NCI-H524 (cell line): ENCODE measurements at regions not wholly inside any gene's neighbourhood (a gene's known extent, or its start where the extent isn't known, plus 50 kb on each side); places are given as distances from the start of the nearest gene placed in this dataset.
"Not testable (repeated sequence)": the region's sequence is repeated elsewhere in the genome, so short reads cannot be mapped to it uniquely, and the experiment has no call there.

Experiments used
- DNase-seq, 2 experiments: peaks; one replicate each; lab custom pipeline; 2025; lab: John Stamatoyannopoulos, UW

DNA sequence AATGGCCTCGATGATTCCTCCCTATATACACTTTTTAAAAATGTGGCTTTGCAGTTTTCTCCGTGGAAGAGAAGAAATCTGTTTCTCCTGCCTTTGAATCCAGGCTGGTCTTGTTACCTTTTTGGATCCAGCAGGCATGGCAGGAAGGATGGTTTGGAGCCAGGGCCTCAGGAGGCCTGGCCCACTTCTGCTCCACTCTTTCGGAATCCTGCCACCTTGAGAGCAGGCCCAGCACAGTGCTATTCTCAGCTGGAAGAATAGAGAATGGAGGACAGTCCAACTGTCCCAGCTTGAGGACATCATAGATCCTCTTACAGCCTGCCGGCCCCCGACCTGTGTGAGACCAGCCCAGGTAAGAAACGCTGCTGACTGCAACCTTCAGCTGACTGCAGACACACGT lies 421.5 kb downstream of the FUT8 start:
- no peak for DNase-seq

DNA sequence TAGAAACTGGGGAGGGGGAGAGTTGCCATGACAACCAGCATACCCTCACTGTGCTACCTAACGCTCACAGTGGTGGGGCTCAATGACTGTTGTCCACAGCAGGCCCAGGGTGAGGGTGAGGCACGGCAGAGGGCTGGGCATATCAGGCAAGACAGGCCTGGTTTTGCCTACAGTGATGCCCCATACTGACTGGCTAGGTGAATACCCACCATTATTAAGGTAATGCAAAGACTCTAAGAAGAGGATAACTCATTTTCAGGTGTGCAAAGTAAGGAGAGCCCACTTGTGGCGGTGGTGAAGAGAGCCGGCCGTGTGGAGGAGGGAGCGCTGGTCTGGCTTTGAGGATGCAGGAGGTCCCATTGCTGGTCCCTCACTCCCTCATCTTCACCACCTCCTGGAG lies 422.3 kb downstream of the FUT8 start:
- no peak for DNase-seq

DNA sequence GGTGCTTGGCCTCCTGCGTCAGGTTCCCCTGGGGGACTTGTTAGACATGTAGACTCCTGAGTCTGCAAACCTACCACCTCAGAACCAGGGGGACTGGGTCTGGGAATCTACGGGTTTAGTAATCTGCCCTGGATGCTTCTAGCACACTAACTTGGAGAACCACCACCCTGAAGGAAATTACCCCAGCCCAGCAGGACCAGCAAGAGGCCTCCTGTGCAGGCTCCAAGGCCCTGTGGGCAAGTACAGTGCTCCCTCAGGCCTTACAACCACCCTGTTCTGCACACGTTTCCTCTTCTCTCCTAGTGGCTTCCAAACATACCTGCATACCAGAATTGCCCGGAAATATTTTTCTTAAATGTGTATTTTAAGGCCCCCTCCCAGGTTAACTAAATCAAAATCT lies 423.0 kb downstream of the FUT8 start:
- no peak for DNase-seq

DNA sequence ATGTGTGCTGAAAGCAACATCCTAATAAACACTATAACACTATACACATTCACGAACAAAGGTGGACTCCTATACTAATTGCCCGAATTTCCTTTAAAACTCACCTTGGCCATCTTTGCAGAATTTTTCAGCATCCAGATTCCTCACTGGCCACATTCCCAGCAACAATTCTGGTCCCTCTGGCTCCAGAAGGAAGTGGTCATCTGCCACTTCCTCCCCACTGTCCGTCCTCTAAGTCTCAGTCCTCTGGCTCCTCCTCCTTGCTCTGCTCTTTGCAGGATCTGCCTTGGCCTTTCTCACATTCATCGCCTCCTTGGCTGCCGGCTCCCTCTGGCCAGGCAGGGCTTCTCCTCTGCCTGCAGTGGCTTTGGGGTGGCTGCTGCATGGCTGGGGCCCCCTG lies 426.0 kb downstream of the FUT8 start:
- DNase-seq = no peak

DNA sequence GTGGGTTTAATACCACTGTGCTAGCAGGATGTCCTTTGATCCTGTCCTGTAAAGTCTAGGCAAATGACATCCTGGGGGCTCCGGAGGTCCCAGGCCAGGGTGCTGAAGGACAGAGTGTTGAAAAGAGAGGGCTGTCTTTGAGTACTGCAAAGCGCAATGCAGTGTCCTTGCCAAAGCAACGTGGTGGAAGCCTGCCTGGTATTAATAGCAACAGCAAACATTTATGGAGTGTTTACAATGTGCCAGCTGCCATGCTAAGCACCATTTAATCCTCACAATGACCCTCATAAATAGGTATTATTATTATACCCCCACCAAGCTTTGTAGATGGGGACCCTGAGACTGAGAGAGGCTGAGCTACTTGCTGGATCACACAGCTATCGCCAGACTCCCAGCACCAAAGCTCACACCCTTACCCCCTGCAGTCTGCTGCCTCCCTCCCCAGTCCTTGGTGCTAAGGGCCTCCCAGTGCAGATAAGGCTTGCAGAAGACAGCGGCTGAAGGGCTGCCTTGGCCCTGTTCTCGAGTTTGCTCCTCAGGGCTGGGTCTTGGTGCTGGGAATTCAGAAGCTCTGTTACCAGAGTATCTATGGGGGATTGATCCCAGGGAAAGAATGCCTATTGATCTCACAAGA lies 427.7 kb downstream of the FUT8 start:
- peak; percentile 88 to 93 for DNase-seq

DNA sequence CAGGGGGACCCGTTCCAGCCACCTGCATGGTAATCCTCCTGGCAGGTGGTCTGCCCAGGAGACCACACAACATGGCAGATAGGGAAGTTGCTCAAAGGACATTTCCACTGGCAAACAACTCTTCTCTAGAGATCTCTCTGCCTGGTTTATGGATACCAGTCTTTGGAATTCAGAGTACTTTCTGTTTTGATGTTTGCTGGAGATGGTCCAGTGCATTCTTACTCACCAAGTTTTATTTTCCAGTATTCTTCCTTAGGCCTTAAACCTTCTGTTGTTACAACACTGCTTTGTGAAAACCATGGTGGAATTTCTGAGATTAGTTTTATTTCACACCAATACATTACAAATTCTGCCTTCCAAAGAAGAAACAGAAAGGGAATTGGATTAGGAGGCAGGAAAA lies 428.3 kb downstream of the FUT8 start:
- DNase-seq = no peak

DNA sequence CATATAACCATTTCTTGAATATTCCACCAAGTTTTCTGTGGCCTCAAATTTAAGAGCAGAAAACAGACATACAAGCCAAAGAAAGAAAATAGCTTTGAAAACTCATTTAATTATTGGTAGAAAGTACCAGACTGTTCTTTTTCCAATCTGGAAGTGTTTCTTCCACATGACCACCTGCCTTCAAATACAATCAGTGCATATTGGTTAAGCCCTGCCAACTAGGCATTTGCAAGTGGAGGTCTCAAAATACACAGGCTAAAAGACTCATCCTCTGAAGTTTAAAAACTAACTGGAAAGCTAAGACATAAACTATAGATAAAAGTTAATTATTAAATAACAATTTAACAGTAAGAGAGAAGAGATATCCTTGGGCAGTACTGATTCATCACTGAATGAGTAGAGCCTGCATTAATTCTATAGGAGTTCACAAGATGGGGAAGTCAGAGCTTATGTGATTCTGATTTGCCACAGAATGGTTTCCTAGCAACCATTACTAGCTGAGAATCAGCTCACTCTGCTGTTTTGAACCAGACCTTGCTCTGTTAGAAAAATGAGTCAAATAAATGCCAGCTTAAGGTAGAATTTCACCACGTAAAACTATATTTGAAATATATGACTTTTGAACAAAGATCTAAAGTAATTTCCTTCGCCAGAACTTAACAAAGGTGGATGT lies 433.8 kb downstream of the FUT8 start:
- peak in 1 of 2 experiments; percentile 62 for DNase-seq

DNA sequence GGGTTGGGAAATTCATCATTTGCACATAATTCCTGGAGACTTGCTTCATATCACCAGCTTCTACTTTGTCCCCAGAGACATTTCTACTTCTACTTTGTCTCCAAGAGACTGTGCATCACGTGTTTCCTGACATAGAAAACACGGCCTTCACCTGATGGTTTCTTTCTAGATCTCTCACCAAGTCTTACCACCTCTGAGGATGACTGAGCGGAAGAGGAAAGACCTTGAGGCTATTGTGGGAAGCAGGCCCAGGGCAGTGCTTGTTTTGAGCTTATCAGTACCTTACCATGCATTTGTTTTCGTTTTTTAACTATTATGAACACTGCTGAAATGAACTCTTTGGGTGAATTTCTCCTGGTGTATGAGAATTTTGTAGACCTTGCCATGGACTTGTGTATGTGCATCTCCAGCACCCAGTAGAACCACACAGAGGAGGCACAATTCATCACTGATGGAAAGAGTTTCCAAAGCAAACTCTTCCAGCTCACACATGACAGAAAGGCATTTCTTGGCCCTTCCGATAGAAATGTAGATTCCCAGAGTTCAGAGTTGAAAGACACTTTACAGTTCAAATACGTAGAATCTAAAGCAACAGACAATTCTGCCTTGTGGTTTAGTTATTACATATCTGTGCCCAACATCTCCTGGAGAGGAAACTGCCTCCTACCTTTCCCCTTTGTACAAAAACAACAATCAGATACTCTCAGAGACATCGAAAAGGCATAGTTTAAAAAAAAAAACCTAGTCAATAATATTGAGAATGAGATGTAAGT lies 434.7 kb downstream of the FUT8 start:
- no peak for DNase-seq

DNA sequence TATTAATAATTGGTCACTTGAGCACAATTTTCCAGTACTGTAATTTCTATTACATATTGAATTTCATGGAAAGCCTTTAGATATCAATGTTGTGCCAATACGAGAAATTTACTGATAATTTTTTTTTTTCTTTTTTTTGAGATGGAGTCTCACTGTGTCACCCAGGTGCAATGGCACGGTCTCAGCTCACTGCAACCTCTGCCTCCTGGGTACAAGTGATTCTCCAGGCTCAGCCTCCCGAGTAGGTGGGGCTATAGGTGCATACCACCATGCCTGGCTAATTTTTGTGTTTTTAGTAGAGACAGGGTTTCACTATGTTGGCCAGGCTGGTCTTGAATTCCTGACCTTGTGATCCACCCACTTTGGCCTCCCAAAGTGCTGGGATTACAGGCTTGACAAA lies 435.4 kb downstream of the FUT8 start:
- not testable (repeated sequence) for DNase-seq

DNA sequence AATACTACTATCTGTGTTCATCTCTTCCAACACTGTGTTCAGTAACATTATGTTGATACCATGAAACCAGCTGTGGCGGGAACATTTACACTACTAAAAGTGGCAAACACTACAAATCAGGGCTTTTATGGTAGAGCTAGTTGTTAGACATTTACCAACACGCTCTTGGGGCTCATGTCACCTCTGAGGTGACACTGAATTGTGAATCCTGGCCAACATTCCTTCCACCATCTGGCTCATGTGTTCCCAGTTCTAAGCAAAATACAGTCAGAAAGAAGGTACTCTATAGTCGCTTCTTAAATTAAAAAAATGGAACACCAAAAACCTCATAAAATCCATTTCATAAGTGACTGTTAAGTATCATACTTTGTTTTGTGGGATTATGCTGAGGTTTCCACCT lies 436.6 kb downstream of the FUT8 start:
- DNase-seq = peak in 1 of 2 experiments; percentile 63

DNA sequence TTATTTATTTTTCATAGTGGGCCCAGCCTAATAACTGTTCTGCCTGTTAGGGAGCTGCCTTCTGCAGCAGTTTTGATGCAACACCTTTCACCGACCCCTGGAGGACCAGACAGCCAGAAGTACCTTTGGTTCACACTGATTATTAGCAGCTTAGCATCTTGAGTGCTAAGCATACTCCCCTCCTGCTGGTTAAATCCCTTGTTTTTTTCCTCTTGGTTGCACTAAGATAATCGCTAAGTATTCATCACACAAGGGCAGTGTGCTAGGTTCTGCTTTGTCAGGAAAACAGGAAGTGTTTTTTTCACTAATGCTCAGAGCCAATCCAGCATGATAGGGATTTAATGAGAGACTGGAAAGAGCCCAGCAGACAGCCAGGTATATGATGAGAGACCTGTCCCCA lies 437.0 kb downstream of the FUT8 start:
- peak; percentile 98 to 100 for DNase-seq

DNA sequence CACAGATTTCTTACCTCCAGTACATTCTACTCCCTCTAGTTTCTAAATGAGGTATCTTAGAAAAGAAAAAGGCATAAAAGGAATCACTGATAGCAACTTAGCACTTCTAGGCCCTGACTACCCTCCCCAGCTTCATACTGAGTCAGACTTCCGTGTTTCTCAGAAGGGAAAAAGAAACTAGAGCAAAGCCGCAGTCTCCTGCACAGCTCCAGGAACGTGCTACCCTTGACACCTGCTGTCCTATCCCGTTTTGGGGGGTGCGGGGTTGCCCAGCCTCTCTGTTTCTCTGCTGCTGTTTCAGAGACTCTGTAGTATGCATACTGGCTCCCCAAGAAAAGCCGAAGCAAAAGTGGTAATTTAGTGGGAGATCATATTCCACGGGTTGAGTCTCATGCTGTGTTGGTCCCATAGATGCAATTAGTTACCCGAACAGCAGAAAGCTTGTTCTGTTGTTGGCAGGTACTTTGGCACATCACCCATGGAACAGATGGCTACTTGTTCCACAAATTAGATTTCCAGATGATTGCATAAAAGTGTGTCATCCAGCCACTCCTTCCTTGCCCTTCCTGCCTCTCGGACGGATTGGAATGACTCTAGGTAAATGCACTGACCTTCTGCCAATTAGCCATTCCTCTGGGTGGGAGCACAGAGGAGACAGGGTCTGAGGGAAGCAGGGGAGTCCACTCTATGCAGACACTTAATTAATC lies 438.1 kb downstream of the FUT8 start:
- peak; percentile 97 to 99 for DNase-seq

DNA sequence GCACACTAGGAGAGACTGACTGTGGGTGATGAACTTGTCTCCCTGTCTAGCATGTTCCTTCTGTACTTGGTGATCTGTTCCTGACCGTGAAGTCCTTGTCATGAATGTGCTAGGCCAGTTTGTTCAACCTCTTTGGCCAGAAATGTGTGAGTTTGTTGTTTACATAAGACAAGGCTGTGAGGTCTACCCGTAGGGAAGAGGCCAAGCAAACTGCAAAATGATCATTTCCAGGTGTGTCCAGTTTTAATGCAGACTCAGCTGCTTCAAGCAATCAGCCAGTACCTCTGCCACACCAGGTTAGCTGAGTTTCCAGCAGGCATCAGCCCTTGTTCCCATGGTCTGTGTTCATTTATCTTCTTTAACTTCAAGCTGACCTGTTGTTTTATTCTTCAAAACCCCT lies 440.2 kb downstream of the FUT8 start:
- no peak for DNase-seq

DNA sequence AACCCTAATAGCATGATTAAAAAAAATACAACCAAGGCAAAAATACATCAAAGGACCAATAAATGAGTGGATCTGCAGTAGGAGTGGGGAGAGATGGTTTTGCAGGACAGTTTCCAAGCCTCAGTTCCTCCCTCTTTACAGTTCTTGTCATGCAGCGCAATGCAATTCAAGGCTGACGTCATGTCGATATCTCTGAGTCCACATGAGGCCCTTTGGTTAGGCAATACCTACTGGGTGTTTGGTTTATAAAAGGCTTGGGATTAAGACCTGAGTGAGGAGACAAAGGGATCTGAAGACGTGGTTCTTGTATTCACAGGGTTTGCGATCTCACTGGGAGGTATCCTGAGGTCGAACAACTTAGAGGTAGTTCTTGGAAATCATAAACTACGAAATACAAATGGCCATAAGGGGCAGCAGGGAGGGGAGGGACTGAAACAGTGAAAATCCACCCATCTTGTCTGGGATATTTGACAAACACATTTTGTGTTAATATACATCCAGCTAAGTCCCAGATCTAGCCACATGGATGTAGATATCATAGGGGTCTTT lies 441.0 kb downstream of the FUT8 start:
- DNase-seq = no peak

DNA sequence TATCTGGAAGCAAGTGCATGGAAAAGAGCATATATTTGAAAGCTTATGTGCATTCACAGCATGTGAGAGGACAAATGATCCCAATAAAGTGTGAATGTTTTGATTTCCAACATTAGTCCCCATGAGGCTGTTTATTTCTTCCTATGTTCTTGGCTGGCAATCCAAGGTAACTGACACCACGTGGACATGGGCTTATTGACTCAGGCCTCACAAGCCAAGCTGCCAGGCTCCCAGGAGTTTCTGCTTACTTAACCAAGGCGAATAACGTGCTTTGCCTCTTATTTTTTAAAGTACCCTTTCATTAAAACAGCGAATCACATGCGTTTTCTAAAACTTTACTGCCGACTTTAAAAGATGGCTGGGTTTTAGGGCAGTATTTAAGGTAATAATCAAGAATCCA lies 441.7 kb downstream of the FUT8 start:
- DNase-seq = no peak

DNA sequence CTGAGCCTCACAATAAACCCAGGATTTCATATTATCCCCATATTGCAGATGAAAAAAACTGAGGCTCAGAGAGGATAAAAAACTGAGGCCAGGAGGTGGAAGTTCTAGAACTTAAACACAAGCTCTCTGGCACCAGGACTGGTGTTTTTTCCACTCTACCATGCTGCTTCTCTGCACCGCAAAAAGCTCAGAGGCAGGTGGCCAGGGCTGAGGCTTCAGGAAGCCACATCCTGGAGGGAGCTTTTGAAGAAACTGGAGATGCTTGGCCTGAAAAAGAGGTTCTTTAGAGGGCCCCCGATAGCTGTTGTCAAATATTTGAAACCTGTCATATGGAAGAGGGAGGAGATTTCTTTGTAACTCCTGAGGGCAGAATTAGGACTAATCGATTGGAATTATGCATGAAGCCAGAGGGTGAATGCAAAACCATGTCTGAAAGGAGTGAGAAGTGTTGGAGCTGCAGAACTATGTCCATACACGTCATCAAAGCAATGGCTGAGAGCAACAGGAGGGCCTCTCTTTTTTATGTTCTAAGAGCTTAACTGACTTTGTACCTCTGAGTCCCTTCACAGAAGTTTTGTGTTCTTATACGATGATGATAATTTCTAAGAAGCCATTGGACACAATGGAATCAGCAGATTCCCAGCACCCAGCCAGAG lies 448.6 kb downstream of the FUT8 start:
- DNase-seq = no peak

DNA sequence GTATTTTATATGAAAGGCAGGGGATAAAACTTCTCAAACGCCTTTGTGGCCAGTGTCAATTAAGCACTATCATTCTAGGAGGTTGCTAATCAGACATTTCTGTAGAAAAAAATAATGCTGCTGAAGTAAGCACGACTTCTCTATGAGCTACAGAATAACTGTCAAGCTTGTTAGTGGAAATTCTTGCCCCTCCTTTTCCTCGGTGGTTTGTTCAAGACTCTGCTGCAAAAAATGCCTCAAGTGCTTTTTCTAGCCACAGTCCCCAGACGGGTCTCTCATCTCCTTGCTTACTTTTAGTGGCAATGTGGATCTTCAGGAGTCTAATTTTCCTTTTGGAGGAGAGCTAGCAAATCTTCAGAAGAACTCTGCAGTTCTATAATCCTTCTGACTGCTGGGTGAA lies 452.0 kb downstream of the FUT8 start:
- DNase-seq = no peak

DNA sequence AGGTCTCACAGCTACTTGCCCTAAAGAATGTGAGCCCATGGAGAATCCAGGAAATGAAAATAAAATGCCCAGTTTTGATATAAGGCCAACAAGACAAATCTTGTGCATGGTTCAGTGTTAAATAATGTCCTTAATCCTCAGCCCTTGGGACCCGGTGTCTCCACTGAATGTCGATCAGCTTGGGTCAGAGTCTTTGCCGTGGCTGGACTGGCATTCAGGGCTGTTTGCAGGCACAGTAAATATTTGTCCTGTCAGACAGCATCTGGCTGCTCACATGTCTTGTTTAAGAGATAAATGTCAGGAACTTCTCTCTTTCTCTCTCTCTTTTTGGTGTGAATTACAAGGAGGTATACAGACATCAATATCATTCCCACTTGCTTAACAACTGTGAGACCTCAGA lies 452.5 kb downstream of the FUT8 start:
- DNase-seq = no peak

DNA sequence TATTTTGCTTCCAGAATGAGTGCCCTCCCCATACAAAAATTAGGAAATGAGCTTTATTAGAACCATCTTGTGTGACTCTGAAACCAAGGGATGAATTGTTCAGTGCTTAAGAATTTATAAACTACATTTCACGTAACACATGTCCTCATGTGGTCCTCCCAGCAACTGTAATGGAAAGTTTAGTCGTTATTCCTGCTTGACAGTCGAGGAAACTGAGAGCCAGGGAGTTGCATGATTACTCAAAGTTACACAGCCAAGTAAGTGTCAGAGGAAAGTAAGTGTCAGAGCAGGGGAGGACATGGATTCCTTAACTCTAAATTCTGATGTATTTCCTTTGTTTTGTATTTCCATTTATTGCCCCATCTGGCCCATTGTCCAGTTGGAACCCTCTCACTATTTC lies 453.9 kb downstream of the FUT8 start:
- DNase-seq = no peak

DNA sequence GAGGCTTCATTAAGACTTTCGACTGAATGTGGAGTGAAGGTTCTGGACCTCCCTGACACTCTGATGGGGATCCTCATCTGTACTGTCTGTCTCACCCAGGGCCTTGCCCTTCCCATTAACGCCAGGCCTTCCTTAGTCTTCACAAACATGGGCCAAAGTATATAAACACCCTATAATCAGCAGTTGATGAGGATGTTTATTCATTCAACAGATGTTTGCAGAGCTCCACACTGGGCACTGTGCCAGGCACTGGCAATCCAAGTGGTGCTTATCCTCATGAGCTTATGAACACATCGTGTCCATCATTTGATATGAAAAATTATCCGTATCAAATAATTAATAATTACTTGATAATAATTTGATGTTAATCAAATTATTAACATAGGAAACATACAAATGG lies 454.4 kb downstream of the FUT8 start:
- DNase-seq = peak; percentile 84 to 96

DNA sequence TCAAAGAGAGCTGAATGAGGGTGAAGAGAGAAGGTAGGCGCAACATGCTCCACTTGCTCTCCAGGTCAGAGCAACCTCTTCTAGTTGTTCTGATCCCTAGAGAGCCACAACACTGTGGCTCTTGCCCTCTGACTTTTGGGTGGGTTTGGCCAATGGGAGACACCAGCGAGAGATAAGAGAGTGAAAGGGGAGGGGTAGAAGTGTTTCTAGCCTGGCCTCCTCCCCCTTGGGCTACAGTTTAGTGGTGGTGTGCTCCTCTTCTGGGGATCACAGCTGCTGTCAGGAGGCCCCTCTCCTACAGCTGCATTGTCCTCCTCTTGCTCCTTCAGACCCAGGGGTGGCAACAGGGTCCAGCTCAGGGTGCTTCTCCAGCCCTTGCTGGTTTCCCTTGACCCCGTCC lies 454.8 kb downstream of the FUT8 start:
- DNase-seq = no peak

DNA sequence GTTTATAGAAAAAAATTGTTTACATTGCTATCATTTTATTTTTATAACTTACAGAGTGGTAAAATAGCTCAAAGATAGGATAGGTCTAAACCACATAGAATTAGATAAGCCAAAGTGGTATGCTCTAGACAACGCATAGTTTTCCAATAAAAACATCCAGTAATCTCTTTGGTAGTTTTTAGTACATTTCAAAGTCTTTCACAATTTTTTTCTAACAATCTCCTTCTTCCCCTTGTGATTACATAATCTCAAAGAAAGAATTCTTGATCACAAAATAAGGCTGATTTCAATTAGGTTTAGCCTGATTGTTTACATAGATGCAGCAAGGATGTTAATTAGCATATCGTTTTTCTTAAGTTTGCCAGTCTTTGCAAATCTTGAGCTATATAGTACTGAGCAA lies 460.0 kb downstream of the FUT8 start:
- no peak for DNase-seq
